GM19324 (cell line): ENCODE measurements at regions not wholly inside any gene's neighbourhood (a gene's known extent, or its start where the extent isn't known, plus 50 kb on each side); places are given as distances from the start of the nearest gene placed in this dataset.
A peak's percentile ranks its signal among the peaks of the same experiment; 100 is the strongest.

ENCODE experiments used
- ATAC-seq: cut with Tn5 transposase; IDR thresholded peaks from one replicate; pipeline ENCODE4 v1.9.1; 2021; ENCODE audit warnings: mild to moderate bottlenecking, moderate library complexity; ENCODE audit not compliant: unreplicated experiment, low FRiP score

DNA sequence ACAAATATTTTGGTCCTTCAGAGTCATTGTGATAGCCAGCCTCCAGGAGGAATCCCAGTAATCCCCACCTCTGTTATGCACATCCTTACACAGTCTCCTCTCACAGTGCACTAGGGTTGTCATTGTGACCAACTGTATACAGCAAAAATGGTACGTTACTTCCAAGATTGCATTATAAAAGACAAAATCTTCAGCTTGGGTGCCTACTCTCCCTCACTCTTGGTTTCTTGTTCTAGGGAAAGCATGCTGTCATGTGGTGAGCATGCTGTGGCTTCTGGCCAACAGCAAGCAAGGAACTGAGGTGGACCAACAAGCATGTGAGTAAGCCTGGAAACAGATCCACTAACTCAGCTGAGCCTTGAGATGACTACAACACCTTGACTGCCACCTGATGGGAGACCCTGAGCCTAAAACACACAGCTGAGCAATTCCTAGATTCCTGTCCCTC lies 130.1 kb upstream of the DST start:
- no peak for ATAC-seq

DNA sequence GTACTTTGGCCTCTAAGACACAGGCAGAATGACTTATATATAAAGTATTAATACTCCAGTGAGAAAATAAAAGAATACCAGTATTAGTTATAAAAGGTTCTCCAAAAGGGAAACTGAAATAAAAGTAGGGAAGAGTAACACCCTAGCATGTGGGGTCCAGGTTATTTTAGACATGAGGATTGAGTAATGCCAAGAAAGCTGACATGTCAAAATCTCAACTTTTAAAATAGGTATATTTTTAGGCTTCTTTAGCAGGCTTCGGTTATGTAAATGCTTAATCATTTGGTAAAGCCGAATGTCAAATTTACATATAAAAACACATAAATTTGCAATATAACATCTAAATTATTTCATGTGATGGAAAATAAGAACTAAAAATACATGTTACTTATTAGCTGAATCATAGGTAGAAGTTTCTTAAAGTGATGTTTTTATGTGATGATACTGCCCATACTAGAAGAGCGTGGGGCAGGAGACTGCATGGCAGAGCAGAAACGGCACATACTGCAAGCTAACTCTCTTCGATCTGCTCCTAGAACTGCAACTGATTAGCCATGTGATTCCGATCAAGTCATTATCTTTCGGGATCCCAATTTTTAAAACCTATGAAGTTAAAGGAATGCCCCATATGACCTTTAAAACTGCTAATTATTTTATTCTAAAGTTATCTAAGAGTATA lies 129.4 kb upstream of the DST start:
- no peak for ATAC-seq

DNA sequence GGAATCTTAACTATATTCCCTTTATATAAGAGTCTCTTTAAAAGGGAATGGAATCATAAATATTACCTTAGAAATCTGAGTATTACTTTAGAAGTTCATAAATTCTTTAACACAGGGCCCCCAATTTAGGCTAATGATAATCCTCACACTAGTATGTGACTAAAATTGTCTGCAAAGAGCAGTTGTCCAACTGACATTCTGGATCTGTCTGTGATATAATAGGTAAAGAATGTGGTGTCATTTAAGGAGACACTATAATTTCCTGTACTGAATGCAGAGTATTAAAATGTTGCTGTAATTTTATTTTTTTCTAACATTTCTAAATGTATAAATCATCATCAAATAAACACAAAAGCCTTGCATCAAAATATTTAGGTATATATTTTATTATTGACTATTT lies 128.5 kb upstream of the DST start:
- ATAC-seq = no peak

DNA sequence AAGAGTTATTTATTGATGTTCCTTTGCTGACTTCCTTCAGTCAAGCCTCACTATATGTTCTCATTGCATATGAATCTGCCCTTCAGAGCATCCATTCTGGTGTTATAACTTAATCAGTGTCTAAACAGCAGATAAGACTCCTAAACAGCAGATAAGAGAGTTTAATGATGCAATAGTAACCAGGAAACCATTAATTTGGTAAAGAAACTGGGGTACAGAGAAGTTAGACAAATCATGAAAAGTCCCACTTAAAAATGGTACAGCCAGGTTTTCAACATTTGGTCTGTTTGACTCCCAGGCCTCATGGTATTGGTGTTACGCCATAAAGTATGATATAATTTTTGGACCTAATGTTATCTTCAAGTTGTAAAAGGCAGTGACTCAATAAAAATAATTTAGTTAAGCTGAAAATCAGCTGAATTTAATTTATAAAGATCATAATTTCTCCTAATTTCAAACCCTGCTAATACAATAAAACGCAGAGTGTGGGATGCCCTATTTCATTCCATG lies 127.4 kb upstream of the DST start:
- no peak for ATAC-seq

- ATAC-seq = no peak
Measured at GRCh38 chr6:56767892-56768531, 125.3 kb upstream of the DST start.

DNA sequence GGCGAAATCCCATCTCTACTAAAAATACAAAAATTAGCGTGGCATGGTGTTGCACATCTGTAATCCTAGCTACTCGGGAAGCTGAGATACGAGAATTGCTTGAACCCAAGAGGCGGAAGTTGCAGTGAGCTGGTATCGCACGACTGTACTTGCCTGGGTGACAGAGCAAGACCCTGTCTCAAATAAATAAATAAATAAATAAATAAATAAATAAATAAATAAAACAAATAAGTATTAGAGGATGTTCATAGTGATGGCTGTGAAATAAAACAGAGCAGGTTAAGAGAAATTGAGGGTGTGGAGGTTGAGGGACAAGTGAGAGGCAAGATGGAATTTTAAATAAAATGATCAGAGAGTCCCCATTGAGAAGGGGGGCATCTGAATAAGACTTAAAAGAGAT lies 124.7 kb upstream of the DST start:
- ATAC-seq = no peak

DNA sequence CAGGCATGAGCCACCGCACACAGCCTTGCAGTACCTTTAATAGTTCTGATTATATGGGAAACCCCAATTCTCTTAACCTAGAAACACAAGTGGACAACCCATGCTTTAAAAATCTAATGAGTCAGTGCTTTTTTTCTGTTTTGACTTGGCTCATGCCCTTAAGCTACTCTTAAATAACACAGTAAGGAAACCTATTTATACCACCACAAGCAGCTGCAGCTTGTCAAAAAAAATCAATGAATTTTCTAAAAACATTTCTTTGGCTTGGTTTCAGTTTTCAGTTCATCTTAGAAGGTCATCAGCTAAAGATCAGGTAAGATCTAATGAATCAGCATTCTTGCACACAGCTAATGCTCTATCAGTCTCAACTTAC lies 124.1 kb upstream of the DST start:
- ATAC-seq = peak; percentile 75

DNA sequence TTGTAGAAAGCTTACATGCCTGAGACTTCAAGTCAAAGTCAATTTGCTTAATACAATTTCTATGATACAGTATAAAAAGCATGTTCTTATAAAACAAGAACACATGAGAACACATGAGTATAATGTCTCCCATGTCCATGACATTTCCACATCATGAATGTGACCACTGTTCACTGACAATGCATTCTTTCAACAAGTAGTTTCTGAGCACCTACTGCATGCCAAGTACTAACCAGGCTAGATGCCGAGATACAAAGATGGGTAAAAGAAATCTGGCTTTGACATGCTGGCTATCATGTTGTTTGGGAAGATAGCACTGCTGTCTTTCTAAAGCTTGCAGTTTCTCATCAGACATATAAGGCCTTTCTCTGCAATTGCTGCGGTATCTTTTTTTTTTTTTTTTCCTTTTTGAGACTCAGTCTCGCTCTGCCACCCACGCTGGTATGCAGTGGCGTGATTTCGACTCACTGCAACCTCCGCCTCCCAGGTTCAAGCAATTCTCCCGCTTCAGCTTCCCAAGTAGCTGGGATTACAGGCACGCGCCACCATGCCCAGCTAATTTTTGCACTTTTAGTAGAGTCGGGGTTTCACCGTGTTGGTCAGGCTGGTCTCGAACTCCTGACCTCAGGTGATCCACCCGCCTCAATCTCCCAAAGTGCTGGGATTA lies 123.6 kb upstream of the DST start:
- ATAC-seq = no peak

GRCh38 chr6:56765494-56765893 lies 122.8 kb upstream of the DST start:
- ATAC-seq = no peak

- peak; percentile 51 for ATAC-seq
Measured at GRCh38 chr6:56764081-56764566, 121.4 kb upstream of the DST start.

DNA sequence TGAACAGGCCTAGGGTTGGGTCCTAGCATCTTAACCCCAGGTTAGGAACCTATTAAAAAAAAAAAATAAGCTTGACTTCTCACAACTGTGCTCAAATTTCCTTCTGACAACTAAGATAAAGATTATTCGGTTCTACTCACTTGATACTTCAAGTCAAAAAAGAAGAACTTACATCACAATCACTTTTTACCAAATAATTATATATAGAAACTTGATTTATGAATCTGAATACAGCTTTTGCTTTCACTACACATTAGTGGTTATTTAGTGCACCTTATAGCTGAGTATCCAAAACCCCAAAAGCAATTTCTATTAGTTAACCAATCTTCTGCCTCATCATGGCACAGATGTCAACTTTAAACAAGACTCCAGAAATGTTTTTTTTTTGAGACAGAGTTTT lies 119.0 kb upstream of the DST start:
- no peak for ATAC-seq

GRCh38 chr6:56760842-56761241 lies 118.2 kb upstream of the DST start:
- no peak for ATAC-seq

DNA sequence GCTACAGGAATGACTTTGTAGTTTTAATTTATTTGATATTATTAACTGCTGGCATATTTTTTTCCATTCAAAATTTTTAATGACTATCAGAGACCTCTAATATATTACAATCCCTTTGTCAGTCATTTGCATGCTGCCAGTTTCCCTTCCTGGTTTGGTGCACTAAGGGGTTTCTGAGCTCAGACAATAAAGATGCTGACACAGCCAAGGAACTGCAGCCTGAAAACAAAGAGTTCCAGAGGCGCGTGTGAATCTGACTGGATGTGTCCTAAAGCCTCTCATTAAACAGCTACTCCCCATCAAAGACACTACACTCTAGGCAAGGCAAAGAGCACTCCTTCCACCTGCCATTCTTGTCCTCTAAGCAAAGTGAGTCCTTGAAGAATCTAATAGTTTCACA lies 116.8 kb upstream of the DST start:
- no peak for ATAC-seq

GRCh38 chr6:56758553-56758952 lies 115.9 kb upstream of the DST start:
- no peak for ATAC-seq

- no peak for ATAC-seq
Measured at GRCh38 chr6:56758120-56758519, 115.4 kb upstream of the DST start.

DNA sequence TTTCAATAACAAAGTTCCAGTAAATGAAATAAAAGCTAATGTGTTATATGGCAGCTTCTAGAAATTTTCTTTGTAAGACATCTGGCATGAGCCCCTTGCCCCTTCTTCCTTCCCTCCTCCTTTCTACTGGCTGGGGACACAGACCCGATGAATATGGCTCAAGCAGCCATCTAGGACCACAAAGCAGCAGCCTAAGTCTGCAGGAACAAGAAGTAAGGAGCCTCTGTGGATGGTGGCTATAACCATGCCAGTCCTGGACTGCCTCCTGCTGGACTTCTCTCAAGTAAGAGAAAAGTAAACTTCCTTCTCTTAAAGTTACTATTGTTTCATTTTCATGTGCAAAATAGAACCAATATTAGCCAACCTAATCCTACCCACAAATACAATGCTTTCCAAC lies 114.9 kb upstream of the DST start:
- no peak for ATAC-seq

GRCh38 chr6:56756791-56757587 lies 114.3 kb upstream of the DST start:
- no peak for ATAC-seq

- ATAC-seq = no peak
Measured at GRCh38 chr6:56756219-56756789, 113.6 kb upstream of the DST start.

DNA sequence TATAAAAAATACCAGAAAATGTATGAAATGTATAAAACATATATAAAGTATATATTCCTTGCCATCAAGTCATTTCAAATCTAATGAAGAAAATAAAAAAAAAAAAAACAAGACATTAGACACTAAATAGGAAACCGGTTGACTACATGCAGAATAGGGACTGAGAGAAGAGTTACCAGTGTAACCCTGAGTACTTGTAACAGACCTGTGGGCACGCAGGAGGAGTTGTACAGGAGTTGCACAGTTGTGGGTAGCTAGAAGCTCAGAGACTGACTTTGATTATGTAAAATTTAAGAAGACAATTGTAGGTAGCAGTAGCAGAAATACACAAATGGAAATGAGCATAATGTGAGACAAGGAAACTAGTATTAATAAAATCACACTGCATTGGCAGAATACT lies 112.4 kb upstream of the DST start:
- ATAC-seq = no peak

GRCh38 chr6:56753811-56754210 lies 111.1 kb upstream of the DST start:
- ATAC-seq = no peak
